D341Med (cell line): ENCODE measurements at regions not wholly inside any gene's neighbourhood (a gene's known extent, or its start where the extent isn't known, plus 50 kb on each side); places are given as distances from the start of the nearest gene placed in this dataset.
"Not testable (repeated sequence)": the region's sequence is repeated elsewhere in the genome, so short reads cannot be mapped to it uniquely, and the experiment has no call there.

Experiments
- DNase-seq: peaks from one replicate; pipeline ENCODE4 v3.0.0; 2012; ENCODE audit warnings: low spot score

DNA sequence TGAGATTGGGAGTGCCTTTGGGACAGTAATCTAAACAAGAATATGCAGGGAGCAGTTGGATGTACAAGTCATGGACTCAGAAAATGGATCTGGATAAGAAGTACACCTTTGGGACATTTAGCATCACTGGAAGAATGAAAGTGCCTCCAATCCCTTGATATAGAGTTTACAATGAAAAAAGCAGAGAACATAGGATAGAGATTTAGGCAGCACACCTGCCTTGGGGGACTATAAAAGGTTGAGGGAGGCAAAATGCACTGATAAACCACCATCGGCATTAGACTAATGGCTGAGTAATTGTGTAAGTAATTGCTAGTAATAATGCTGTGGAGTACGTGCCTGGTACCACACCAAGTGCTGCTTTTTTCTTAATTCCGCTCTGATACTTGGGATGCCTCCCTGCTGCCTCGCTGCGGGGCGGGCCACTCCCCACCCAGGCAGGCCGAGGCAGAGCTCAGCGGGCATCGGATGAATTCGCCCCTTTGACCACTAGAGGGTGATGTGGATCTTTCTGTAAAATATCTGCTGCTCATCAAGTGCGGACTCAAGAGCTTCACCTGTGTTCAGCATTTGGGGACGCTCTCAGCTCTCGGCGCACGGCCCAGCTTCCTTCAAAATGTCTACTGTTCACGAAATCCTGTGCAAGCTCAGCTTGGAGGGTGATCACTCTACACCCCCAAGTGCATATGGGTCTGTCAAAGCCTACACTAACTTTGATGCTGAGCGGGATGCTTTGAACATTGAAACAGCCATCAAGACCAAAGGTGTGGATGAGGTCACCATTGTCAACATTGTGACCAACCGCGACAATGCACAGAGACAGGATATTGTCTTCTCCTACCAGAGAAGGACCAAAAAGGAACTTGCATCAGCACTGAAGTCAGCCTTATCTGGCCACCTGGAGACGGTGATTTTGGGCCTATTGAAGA lies 99.9 kb downstream of the ANKRD18B start:
- peak; percentile 86 for DNase-seq

GRCh38 chr9:33628318-33628717 lies 104.3 kb downstream of the ANKRD18B start:
- not testable (repeated sequence) for DNase-seq

- no peak for DNase-seq
These were observed 104.9 kb downstream of the ANKRD18B start for GRCh38 chr9:33628865-33629410.

GRCh38 chr9:33633636-33634035 lies 109.6 kb downstream of the ANKRD18B start:
- DNase-seq: no peak

GRCh38 chr9:33637881-33638280 lies 113.8 kb downstream of the ANKRD18B start:
- DNase-seq: no peak

DNA sequence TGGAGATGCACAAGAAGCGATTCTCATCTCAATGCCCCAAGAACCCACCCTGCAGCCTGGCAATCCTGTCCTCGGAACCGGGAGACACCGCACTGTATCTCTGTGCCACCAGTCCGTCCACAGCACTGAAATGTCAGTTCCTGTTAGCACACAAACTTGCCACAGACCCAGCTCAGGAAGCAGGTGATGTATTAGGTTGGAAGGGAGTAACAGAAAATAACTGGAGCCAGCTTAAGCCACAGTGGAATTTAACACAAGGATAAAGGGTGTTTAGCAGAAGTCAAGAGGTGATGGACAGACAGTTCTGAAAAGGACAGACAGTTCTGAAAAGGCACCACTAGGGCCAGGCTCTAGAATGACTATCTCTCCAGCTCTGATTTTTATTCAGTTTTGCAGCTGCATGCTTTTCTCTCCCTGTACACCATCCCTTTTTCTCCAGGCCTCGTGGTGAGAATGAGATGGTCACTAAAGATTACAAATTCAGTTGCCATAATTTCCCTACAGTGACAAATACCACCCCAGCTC lies 114.4 kb downstream of the ANKRD18B start:
- DNase-seq: no peak

GRCh38 chr9:33645706-33646105 lies 121.7 kb downstream of the ANKRD18B start:
- no peak for DNase-seq

DNA sequence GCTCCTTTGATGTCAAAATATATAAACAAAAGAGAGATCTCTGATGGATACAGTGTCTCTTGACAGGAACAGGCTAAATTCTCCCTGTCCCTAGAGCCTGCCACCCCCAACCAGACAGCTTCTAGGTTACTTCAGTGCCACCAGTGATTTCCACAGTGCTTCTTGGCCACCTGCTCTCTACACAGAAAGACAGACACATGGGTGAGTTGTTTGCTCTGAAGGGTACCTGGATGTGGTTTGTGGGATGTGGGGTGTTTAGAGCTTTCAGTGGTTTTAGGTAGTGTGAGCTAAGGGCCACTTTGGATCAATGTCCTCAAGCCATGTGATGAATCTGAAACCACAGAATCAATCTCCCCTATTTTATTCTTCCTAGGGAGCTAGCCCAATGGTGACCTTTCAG lies 125.4 kb downstream of the ANKRD18B start:
- DNase-seq: no peak

GRCh38 chr9:33651125-33651524 lies 127.1 kb downstream of the ANKRD18B start:
- no peak for DNase-seq

DNA sequence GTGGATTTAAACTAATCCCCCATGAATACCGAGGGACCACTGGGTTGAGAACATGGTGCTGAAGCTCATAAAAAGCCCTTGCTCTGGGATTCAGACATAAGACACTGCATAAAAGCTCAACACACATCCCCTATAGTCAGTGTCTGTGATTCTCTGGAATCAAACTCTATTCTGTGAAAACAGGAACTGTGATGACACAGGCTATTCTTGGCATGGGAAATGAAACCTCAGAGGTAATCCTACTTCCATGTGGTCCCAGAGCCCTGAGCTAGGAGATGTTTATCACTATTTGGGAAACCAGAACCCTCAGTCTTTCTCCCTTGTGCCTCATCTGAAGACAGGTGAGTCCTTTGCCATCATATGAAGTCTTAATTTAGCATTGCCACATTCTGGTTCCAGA lies 135.4 kb upstream of the PRSS3 start:
- no peak for DNase-seq

DNA sequence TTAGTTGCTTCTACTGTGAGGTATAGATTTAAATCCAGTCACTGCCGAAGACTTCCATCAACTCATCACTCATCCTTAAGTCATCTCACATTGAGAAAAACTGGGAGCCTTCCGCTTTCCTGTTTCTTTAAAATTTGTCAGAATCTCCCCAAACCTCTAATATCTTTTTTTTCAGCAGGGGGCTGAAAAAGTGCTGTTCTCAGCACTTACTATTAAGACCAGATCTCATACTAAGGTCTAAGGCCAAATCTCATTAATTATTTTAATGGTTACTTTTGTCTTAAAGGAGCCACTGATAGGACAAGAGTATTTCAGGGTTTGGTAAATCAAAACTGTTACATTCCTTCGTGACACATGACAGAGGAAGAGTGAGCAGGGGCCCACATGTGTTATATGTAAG lies 134.6 kb upstream of the PRSS3 start:
- no peak for DNase-seq

DNA sequence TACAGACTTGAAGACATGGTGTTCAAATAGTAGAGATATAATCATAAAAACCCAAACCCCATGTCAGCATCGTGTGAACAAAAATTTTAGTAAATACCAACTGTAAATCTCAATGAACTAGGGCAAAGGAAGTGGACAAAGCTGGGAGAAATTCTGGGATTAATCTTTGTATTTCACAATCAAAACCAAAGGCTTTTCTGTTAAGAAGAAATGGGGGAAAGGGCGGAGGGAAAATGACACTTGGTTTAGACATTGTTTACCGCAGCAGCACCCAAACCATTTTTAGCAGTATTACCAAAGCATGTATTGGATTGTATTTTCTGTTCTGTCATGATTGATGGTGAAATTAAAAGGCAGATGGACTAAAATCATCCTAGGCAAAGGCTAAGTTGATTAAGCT lies 134.2 kb upstream of the PRSS3 start:
- no peak for DNase-seq

DNA sequence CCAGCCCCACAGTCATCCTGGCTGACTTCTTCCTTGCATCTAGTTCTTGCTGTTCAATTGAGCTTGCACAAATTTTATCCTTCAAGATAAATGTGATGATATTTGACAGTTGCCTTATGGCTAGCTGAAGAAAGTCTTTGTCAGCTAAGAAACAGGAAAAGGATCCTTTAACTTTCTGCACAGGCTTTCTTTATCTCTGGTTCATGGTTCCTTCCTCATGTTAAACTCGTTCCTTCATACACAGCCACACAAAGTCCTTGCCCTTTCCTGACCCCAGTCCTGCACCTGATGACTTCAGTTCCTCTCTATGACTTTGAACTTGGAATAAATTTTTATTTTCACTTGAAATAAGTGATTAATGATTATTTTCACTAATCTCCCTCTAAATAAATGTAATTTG lies 132.5 kb upstream of the PRSS3 start:
- no peak for DNase-seq

- DNase-seq: not testable (repeated sequence)
These were observed 119.1 kb upstream of the PRSS3 start for GRCh38 chr9:33676194-33676745.

DNA sequence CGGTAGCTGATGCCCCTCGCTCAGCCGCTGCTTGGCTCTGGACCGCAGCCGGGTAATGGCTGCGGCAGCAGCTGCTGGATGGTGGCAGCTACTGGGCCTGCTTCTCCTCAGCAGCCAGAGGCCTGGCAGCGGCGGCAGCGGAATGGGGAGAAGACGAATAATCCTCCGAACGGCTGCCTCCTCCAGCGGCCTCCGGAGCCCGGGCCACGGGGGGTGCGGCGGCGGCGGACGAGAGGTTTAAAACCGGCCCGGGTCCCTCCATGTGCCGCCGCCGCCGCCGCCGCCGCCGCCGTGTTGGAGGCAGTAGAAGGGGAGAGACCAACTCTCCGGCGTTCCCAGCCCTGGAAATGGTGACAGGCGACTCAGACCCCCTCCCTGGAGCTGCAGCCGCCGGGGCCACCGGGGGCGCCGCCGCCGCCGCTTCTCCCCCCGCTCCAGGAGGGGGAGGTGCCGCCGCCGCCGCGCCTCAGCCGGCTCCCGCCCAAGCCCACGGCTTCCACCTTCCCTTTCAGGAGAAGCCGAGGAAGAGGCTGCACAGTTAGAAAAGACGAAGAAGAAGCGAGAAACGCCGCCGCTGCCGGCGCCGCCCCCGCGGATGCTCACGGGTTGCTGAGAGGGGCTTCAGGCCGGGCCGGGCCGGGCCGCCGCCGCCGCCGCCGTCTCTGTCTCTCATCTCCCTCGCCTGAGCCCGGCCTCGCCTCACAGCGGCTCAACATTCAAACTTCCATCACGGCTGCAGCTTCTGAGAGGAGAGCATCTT lies 118.4 kb upstream of the PRSS3 start:
- DNase-seq: peak; percentile 45

DNA sequence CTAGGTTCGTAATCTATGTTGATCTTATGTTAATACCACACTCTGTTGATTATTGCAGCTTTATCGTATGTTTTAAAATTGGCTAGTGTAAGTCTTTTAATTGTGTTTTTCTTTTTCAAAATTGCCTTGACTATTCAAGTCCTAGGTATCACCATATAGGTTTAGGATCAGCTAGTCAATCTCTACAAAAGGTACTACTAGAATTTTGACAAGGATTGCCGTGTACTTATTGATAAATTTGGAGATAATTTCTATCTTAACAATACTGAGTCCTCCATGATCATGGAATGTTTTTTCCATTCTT lies 117.9 kb upstream of the PRSS3 start:
- no peak for DNase-seq

GRCh38 chr9:33677961-33678360 lies 117.4 kb upstream of the PRSS3 start:
- DNase-seq: no peak

DNA sequence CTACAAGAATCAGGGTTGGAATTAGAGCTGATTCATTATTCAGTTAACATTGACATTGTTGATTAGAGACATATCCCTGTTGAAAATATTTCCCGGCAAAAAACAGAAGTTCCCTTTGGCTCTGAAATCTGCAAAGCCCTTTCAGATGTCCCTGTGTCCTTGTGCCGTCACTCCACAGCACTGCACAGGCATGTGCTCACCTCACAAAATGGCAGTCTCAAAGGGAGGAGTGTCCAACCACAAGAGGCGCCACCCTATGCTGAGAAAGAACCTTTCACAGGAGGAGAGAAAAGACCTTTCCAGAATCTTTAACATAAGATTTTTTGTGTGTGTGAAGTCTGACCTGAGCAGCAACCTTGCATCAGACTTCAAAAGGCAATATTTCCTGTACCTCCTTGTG lies 112.8 kb upstream of the PRSS3 start:
- DNase-seq: no peak

DNA sequence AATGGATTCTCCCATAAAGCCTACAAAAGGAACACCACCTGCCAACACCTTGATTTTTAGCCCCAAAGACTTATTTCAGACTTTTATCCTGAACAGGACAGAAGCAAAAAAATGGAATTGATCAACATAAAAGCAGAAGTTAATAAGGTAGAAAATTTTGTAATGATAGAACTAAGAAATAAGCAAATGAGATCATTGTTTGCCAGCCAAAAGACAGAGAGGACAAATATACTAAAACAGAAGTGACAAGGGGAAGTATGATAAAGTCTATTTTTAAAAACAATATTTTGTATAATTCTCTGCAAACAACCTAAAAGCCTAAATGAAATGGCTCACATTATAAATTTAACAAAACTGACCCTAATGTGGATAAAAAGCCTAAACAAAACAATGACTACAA lies 110.5 kb upstream of the PRSS3 start:
- DNase-seq: no peak

- no peak for DNase-seq
These were observed 108.4 kb upstream of the PRSS3 start for GRCh38 chr9:33686942-33687341.

GRCh38 chr9:33687779-33688178 lies 107.6 kb upstream of the PRSS3 start:
- DNase-seq: no peak

GRCh38 chr9:33690143-33690933 lies 105.0 kb upstream of the PRSS3 start:
- DNase-seq: no peak
